ENCODE measurements at regions not wholly inside any gene's neighbourhood (a gene's known extent, or its start where the extent isn't known, plus 50 kb on each side); places are given as distances from the start of the nearest gene placed in this dataset.

GRCh38 chr12:11446372-11446771 is 51.0 kb upstream of the PRB2 start:
- DNase-seq, result no peak

GRCh38 chr12:11457996-11458645 is 62.8 kb upstream of the PRB2 start:
- no peak for DNase-seq

- no peak for DNase-seq
These were observed 65.1 kb upstream of the PRB2 start for GRCh38 chr12:11460343-11461023.

GRCh38 chr12:11461433-11461832 is 66.1 kb upstream of the PRB2 start:
- no peak for DNase-seq

GRCh38 chr12:11477110-11477509 is 81.7 kb upstream of the PRB2 start:
- DNase-seq, result no peak

GRCh38 chr12:11482955-11483354 is 87.6 kb upstream of the PRB2 start:
- DNase-seq, result no peak

- peak; percentile 50 to 58 for DNase-seq
These were observed 91.5 kb upstream of the PRB2 start for GRCh38 chr12:11486623-11487444.

GRCh38 chr12:11496157-11496851 is 100.9 kb upstream of the PRB2 start:
- no peak for DNase-seq

- DNase-seq, result no peak
These were observed 102.1 kb upstream of the PRB2 start for GRCh38 chr12:11497438-11497837.

- DNase-seq, result no peak
These were observed 102.6 kb upstream of the PRB2 start for GRCh38 chr12:11497995-11498394.

- DNase-seq, result peak; percentile 13 to 14
These were observed 103.2 kb upstream of the PRB2 start for GRCh38 chr12:11498574-11498973.

GRCh38 chr12:11499806-11500187 is 104.4 kb upstream of the PRB2 start:
- no peak for DNase-seq

GRCh38 chr12:11500188-11500860 is 105.0 kb upstream of the PRB2 start:
- peak; percentile 25 to 51 for DNase-seq

GRCh38 chr12:11500861-11501230 is 105.5 kb upstream of the PRB2 start:
- DNase-seq, result no peak

- no peak for DNase-seq
These were observed 113.3 kb upstream of the PRB2 start for GRCh38 chr12:11508699-11509098.

- DNase-seq, result peak; percentile 83 to 89
These were observed 114.0 kb upstream of the PRB2 start for GRCh38 chr12:11509326-11509725.

- peak in 1 of 2 experiments; percentile 7 for DNase-seq
These were observed 115.3 kb upstream of the PRB2 start for GRCh38 chr12:11510671-11511070.

GRCh38 chr12:11513288-11513687 is 117.9 kb upstream of the PRB2 start:
- DNase-seq, result no peak

- no peak for DNase-seq
These were observed 121.7 kb upstream of the PRB2 start for GRCh38 chr12:11517080-11517479.

- DNase-seq, result no peak
These were observed 125.0 kb upstream of the ETV6 start for GRCh38 chr12:11524446-11524845.

GRCh38 chr12:11534064-11534463 is 115.4 kb upstream of the ETV6 start:
- DNase-seq, result no peak

- DNase-seq, result no peak
These were observed 114.3 kb upstream of the ETV6 start for GRCh38 chr12:11535127-11535526.

GRCh38 chr12:11539156-11539555 is 110.3 kb upstream of the ETV6 start:
- DNase-seq, result no peak

Data from Kasumi-1 (cell line).